GM18499 (cell line): ENCODE measurements at regions not wholly inside any gene's neighbourhood (a gene's known extent, or its start where the extent isn't known, plus 50 kb on each side); places are given as distances from the start of the nearest gene placed in this dataset.

Experiments
- ATAC-seq: cut with Tn5 transposase; IDR thresholded peaks from one replicate; pipeline ENCODE4 v1.9.1; 2021; ENCODE audit warnings: moderate number of reproducible peaks; ENCODE audit not compliant: insufficient read depth, unreplicated experiment

- no peak for ATAC-seq
Measured at GRCh38 chr21:15496911-15497310, 232.9 kb upstream of the USP25 start.

- ATAC-seq, result no peak
Measured at GRCh38 chr21:15498455-15498854, 231.3 kb upstream of the USP25 start.

DNA sequence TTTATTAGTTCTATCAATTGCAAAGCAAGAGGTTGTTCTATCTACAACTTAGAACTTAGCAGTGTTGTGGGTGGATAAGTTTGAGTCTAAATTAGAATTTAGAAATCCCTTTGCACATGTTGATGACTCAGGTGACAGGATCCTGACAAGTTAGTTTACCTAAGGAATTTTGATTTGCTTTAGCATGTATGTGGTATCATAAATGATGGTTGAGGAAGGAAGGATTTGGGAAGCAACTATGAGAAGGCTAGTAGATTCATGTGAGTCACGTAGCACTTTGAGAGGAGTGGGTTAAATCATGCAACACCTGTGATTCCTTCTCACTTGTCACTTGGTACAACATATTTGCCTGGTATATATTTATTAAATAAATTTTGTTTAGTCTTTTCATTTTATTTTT lies 223.7 kb upstream of the USP25 start:
- ATAC-seq, result no peak

DNA sequence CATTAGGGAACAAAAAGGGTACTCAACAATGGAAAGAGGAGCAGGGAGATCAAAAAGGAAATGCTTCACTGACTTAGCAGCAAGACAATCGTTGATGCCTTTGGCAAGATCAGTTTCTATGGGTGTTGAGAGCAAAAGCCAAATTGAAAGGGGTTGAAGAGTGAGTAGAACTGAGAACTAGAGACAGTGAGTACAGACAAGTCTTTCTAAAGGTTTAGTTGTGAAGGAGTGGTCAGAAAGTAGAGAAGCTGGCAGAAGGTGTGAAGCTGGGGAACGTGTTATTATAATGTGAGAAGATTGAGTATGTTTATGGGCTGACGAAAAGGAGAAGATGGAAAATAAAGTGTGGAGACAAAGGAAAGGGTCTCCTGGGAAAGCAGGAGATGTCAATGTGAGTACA lies 221.2 kb upstream of the USP25 start:
- no peak for ATAC-seq

DNA sequence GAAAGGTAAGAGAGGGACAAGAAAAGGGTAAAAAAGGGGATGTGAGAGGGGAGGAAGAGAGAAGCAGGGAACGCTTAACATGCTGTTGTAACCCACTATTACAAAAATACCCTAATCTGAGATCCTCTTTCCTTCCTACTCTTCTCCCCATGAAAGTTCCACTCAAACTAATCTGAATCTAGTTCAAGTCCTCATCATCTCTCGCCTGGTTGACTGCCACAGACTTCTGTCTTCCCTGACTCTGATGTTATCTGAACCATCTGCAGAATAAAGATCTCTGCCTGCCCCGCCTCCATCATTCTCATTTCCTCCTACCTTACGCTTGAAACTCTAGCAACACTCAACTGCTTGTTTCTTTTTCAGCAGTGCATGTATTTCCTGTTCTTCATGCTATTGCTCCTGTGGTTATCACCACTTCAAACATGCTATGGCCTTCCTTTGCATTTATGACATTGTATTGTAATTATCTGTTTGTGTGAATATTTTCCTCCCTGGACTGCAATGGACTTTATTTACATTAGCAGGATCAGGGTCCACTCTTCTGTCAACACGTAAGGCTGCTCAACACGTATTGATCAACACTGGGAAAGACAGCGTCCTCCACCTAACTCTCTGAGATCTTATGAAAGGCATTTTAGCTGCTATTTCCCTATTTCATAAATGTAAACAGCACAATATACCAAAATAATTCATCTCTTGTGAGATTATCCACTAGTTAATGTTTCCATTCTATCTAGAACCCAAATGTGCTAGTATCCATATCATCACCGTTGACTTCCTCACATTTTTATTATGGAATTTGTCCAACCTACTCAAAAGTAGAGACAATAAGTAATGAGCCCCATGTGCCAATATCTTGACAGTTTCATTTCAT lies 215.5 kb upstream of the USP25 start:
- ATAC-seq, result peak; percentile 97

DNA sequence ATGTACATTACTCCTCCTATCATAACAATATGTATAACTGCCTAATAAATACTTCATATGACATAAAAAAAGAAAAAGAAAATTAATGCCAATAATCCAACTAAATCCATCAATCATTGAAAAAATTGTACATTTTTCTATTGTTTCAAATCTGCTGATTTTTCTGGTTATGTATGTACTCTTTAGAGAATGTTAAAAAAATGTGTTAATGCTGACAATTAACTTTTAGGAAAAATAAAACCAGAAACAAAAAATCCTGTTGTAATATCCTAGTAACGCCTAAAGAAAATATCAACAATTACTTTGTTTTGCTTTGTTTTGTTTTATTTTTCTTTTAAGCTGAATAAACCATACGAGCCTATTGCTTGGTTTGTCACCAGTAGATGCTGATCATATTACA lies 213.9 kb upstream of the USP25 start:
- no peak for ATAC-seq

DNA sequence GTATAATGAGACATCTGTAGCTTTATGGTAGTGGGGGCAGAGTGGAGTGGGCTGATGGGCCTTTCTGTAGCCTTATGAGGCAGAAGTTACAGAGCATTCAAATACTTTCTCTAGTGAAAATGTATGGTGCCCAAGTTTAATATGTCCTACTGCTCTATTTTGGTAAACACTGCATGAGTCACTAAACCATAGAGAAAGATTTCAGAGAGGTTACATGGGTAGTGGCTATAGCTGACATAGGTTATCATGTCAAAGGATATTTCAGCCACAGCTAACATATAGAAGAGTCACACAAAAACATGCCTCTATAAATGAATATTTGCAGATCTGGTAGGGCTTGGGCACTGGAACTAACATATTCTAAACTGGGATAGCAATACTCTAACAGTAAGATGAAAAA lies 212.4 kb upstream of the USP25 start:
- no peak for ATAC-seq

GRCh38 chr21:15520811-15521643 lies 208.8 kb upstream of the USP25 start:
- no peak for ATAC-seq

- no peak for ATAC-seq
Measured at GRCh38 chr21:15521644-15522001, 208.2 kb upstream of the USP25 start.

DNA sequence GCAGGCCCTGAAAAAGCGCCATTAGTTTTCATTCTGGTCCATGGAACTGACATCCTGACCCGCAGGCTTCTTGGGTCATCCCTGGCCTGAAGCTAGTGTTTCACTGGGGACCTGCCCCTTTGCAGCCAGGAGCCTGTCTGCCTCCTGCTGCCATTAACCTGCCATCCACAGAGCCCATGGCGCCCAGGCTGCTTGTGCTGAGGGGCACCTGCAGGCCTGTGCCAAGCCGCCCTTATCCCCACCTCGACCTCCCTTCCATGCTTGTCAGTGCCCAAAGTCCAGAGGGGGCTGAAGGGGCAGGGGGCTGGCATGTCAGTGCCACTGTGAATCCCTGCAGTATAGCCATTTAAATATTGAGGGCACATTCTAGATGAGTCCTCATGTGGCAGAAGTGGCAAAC lies 207.6 kb upstream of the USP25 start:
- ATAC-seq, result no peak

GRCh38 chr21:15524855-15525254 lies 204.9 kb upstream of the USP25 start:
- ATAC-seq, result no peak

DNA sequence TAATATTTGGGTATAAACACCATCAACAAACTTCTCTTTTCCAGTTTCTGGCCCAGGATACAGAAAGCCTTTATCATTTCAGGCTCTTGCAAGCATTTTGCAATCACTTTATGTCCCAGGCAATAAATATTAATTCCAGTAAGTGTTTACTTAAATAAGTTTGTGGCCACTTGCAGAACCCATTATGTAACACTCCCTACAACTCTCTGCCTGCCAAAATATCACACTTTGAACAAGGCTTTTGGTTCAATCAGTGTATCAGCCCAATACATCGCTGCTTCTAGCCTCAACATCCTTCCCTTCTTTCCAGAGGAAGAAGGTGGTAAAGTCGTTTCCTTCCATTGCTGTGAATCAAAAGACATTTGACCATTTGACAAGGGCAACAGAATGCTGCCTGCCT lies 203.0 kb upstream of the USP25 start:
- ATAC-seq, result no peak

- ATAC-seq, result no peak
Measured at GRCh38 chr21:15528346-15528745, 201.4 kb upstream of the USP25 start.

- ATAC-seq, result no peak
Measured at GRCh38 chr21:15531986-15532385, 197.8 kb upstream of the USP25 start.

DNA sequence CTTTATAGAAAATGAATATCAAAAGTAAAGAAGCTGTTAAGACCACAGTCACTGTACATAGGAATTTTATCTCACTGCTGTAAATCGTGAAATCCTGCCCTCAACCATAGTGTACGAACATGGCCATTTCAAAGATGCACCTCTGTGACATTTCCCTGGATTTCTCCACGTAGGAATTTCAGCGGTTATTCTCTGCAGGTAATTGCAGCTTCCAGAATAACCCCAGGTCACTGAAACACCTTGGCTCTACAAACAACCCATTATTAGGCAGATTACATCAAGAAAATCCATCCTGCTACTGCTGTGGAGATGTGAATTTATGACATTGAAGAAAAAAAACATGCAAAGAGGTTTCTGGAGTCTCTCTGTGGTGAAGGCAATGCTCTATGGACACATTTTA lies 196.2 kb upstream of the USP25 start:
- ATAC-seq, result no peak

- no peak for ATAC-seq
Measured at GRCh38 chr21:15534450-15534886, 195.3 kb upstream of the USP25 start.

GRCh38 chr21:15539376-15539775 lies 190.4 kb upstream of the USP25 start:
- ATAC-seq, result no peak

GRCh38 chr21:15543473-15543872 lies 186.3 kb upstream of the USP25 start:
- ATAC-seq, result no peak

DNA sequence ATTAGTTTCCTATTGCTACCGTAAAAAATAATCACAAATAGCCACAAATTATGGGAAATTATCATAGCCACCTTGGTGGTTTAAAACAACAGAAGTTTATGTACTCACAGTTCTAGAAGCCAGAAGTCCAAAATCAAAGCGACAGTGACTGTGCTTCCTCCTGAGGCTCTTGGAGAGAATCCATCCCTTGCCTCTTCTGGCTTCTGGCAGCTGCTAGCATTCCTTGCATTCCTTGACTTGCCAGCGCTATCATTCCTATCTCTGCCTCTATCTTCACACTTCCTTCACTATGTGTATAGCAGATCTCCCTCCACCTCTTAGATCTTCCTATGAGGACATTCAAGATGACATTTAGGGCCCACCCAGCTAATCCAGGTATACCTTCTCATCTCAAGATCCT lies 180.1 kb upstream of the USP25 start:
- ATAC-seq, result no peak

DNA sequence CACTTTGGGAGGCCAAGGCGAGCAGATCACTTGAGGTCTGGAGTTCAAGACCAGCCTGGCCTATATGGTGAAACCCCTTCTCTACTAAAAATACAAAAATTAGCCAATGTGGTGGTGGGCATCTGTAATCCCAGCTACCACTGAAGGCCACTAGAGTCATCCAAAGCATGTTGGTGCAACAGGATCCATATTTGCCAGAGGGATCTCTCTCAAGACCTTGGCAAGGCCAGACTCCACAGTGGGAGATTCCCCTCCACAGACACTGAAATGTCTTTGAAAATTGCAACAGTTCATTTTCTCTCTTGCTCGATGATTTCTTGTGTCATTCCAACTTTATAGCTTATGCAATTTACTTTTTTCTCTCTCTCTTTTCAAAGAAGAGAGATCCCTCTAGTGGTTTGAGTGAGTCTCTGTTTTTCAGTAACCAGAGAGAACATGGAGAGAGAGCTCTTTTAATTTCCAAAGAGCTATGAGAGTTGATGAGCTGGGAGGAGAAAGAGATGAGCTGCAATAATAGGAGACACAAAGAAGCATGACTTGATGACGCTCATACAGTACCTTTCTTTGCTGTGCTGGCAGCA lies 176.8 kb upstream of the USP25 start:
- ATAC-seq, result no peak

GRCh38 chr21:15557925-15558324 lies 171.9 kb upstream of the USP25 start:
- no peak for ATAC-seq
